ENCODE measurements at regions not wholly inside any gene's neighbourhood (a gene's known extent, or its start where the extent isn't known, plus 50 kb on each side); places are given as distances from the start of the nearest gene placed in this dataset.

- no peak for TF ChIP-seq CTCF (IDR thresholded peaks at IDR 0.05)
- H3K36me3 ChIP-seq: no peaks in the 10 kb centered on the region
- H3K4me1 ChIP-seq (ENCODE audit: control insufficient read depth in 1 of 2, insufficient read depth in 1 of 2, low read depth in 1 of 2, low read length in 1 of 2): no peaks in the 10 kb centered on the region
- H3K9me3 ChIP-seq: no peaks in the 10 kb centered on the region
- no peaks in the 10 kb centered on the region for H3K27me3 ChIP-seq
- no peak overlapping the region for H3K27ac ChIP-seq
- no peak overlapping the region for H3K4me3 ChIP-seq (ENCODE audit: low read depth in 1 of 2, low read length in 1 of 2)
Observed at GRCh38 chr10:107859065-107859464, 694.6 kb upstream of the SORCS1 start.

GRCh38 chr10:107856047-107856315 is 691.5 kb upstream of the SORCS1 start:
- Histone ChIP-seq H3K4me1 (ENCODE audit: control insufficient read depth in 1 of 2, insufficient read depth in 1 of 2, low read depth in 1 of 2, low read length in 1 of 2) (no peaks in the 10 kb centered on the region), H3K36me3 (no peaks in the 10 kb centered on the region), H3K27ac (no peak overlapping the region), H3K27me3 (no peaks in the 10 kb centered on the region), H3K9me3 (no peaks in the 10 kb centered on the region), H3K4me3 (ENCODE audit: low read depth in 1 of 2, low read length in 1 of 2) (no peak overlapping the region)
- no peak for TF ChIP-seq CTCF (IDR thresholded peaks at IDR 0.05)

GRCh38 chr10:107855301-107856046 is 691.0 kb upstream of the SORCS1 start:
- no peaks in the 10 kb centered on the region for H3K36me3 ChIP-seq
- H3K27me3 ChIP-seq: no peaks in the 10 kb centered on the region
- H3K4me1 ChIP-seq (ENCODE audit: control insufficient read depth in 1 of 2, insufficient read depth in 1 of 2, low read depth in 1 of 2, low read length in 1 of 2): no peaks in the 10 kb centered on the region
- H3K4me3 ChIP-seq (ENCODE audit: low read depth in 1 of 2, low read length in 1 of 2): no peak overlapping the region
- no peak overlapping the region for H3K27ac ChIP-seq
- no peak for TF ChIP-seq CTCF (IDR thresholded peaks at IDR 0.05)
- H3K9me3 ChIP-seq: no peaks in the 10 kb centered on the region

DNA sequence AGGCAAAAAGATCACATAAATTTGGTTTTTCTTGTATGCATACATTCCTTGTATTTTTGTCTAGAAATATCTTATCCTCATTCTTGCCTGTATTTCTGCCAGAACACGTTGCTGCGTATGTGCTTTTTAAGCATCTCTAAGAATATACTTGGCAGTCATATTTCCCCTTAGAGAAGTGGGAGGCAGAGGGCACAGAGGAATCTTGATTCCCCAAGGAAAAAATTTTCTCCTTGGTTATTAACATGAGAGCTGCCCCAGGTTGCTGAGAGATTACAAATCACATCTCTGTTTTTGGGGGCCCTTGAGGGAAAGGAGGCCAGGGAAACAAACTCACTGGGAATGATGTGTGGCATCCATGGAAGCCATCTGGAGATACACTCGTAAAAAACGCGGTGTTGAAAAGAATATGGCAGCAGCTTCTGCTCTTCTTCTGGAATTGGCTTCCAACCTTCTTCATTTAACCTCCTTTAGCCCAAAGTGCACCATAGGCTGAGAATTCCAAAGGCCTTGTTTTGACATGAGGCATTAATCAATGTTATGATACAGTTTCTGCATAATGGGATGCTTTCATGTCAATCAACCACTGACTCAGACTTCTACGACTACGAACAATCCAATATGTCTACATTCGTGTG is 684.3 kb upstream of the SORCS1 start:
- no peaks in the 10 kb centered on the region for H3K4me1 ChIP-seq (ENCODE audit: control insufficient read depth in 1 of 2, insufficient read depth in 1 of 2, low read depth in 1 of 2, low read length in 1 of 2)
- no peaks in the 10 kb centered on the region for H3K36me3 ChIP-seq
- no peaks in the 10 kb centered on the region for H3K9me3 ChIP-seq
- TF ChIP-seq CTCF (IDR thresholded peaks at IDR 0.05): no peak
- H3K27ac ChIP-seq: no peak overlapping the region
- no peaks in the 10 kb centered on the region for H3K27me3 ChIP-seq
- H3K4me3 ChIP-seq (ENCODE audit: low read depth in 1 of 2, low read length in 1 of 2): no peak overlapping the region

DNA sequence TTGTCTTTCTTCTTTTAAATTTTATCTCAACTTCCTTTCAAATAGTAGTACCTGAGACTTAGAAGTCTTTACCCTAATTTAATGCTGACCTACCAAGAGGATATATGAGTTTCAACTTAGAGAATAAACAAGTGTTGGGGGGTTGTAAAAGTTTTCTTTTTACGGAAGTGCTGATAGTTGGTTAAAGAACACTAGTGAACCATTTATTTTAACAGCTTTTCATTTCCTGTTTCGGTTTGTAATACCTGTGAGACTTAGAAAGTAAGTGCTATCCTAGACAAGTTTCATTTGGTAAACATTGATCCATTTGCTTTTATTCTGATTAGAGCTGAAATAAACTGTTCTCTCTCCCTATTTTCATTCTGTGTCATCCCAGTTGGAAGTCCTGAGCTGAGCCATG is 683.1 kb upstream of the SORCS1 start:
- Histone ChIP-seq H3K27ac (no peak overlapping the region), H3K27me3 (no peaks in the 10 kb centered on the region), H3K4me1 (ENCODE audit: control insufficient read depth in 1 of 2, insufficient read depth in 1 of 2, low read depth in 1 of 2, low read length in 1 of 2) (no peaks in the 10 kb centered on the region), H3K4me3 (ENCODE audit: low read depth in 1 of 2, low read length in 1 of 2) (no peak overlapping the region), H3K36me3 (no peaks in the 10 kb centered on the region), H3K9me3 (no peaks in the 10 kb centered on the region)
- no peak for TF ChIP-seq CTCF (IDR thresholded peaks at IDR 0.05)
